ENCODE measurements at regions not wholly inside any gene's neighbourhood (a gene's known extent, or its start where the extent isn't known, plus 50 kb on each side); places are given as distances from the start of the nearest gene placed in this dataset.
"Not testable (repeated sequence)": the region's sequence is repeated elsewhere in the genome, so short reads cannot be mapped to it uniquely, and the experiment has no call there.

DNA sequence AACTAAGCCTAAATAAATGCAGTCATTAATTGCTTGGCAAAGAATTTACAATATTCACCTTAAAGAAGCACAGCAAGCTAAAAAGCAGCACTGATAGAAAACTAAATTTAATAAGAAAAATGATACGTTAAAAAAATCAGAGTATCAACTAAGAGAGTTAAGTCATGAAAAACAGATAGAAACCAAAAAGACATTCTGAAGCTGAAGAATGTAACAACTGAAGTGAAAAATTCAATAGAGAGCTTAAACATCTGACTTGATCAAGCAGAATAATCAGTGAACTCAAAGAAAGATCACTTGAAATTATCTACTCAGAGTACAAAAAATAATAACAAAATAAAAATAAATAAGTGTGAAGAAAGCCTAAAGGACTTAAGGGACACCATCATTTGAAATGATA is 588.0 kb upstream of the HS3ST1 start:
- Histone ChIP-seq H3K4me3 (no peak overlapping the region), H3K27ac (no peak overlapping the region), H3K27me3 (ENCODE audit: insufficient read depth in 3 of 3, low read length in 2 of 3) (no peaks in the 10 kb centered on the region), H3K9me3 (peaks cover 7% of the 10 kb centered on the region), H3K36me3 (ENCODE audit: insufficient read depth in 1 of 2, low read depth in 1 of 2) (no peaks in the 10 kb centered on the region), H3K4me1 (no peaks in the 10 kb centered on the region)
- DNase-seq = no peak
- intact Hi-C loops (cut with DNase I) = no loop called here
- no peak for ATAC-seq
- TF ChIP-seq CTCF (IDR thresholded peaks at IDR 0.05) = no peak
- WGBS, 3 donors = 94 to 96% (median 96%) methylated on average over 1 of the region's 1 CpG

DNA sequence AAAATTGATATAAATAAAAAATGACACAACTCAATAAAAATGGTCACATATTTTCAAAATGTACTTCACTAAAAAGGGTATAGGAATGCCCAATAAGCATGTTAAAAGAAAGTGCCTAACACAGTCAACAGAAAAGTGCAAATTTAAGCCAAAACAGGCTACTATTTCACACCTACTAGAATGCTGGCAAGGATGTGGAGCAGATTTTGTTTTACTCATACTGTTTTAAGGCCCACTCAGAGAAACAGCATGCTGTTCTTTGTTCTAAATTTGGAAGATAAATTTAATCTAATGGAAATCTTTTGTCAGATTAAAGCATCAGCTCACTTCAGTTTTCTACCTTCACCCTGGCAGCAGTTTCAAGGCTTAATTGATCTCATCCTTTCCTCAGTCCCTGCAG is 576.8 kb upstream of the HS3ST1 start:
- Histone ChIP-seq H3K4me1 (no peaks in the 10 kb centered on the region), H3K27me3 (ENCODE audit: insufficient read depth in 3 of 3, low read length in 2 of 3) (no peaks in the 10 kb centered on the region), H3K4me3 (no peak overlapping the region), H3K9me3 (no peaks in the 10 kb centered on the region), H3K36me3 (ENCODE audit: insufficient read depth in 1 of 2, low read depth in 1 of 2) (no peaks in the 10 kb centered on the region), H3K27ac (no peak overlapping the region)
- intact Hi-C loops (cut with DNase I) = no loop called here
- DNase-seq = no peak
- no peak for ATAC-seq
- no peak for TF ChIP-seq CTCF (IDR thresholded peaks at IDR 0.05)

GRCh38 chr4:11996581-11996980 is 567.9 kb upstream of the HS3ST1 start:
- H3K4me1 ChIP-seq; H3K4me3 ChIP-seq; ATAC-seq; DNase-seq; H3K27me3 ChIP-seq (ENCODE audit: insufficient read depth in 3 of 3, low read length in 2 of 3); intact Hi-C loops (cut with DNase I); H3K9me3 ChIP-seq; H3K27ac ChIP-seq; H3K36me3 ChIP-seq (ENCODE audit: insufficient read depth in 1 of 2, low read depth in 1 of 2): not testable (repeated sequence)
- WGBS, 3 donors = 90 to 92% (median 90%) methylated on average over 5 of the region's 5 CpGs

GRCh38 chr4:11976726-11977263 is 548.1 kb upstream of the HS3ST1 start:
- no peak for TF ChIP-seq CTCF (IDR thresholded peaks at IDR 0.05)
- Histone ChIP-seq H3K4me3 (no peak overlapping the region), H3K27ac (no peak overlapping the region), H3K9me3 (no peaks in the 10 kb centered on the region), H3K27me3 (ENCODE audit: insufficient read depth in 3 of 3, low read length in 2 of 3) (no peaks in the 10 kb centered on the region), H3K4me1 (no peaks in the 10 kb centered on the region), H3K36me3 (ENCODE audit: insufficient read depth in 1 of 2, low read depth in 1 of 2) (no peaks in the 10 kb centered on the region)
- ATAC-seq = no peak
- WGBS, 3 donors = 70 to 78% (median 77%) methylated on average over 3 of the region's 3 CpGs
- DNase-seq = no peak
- intact Hi-C loops (cut with DNase I) = no loop called here

GRCh38 chr4:11973270-11973669 is 544.6 kb upstream of the HS3ST1 start:
- Histone ChIP-seq H3K9me3 (no peaks in the 10 kb centered on the region), H3K36me3 (ENCODE audit: insufficient read depth in 1 of 2, low read depth in 1 of 2) (no peaks in the 10 kb centered on the region), H3K27me3 (ENCODE audit: insufficient read depth in 3 of 3, low read length in 2 of 3) (no peaks in the 10 kb centered on the region), H3K4me3 (no peak overlapping the region), H3K4me1 (no peaks in the 10 kb centered on the region), H3K27ac (no peak overlapping the region)
- TF ChIP-seq CTCF (IDR thresholded peaks at IDR 0.05) = no peak
- ATAC-seq = no peak
- intact Hi-C loops (cut with DNase I) = no loop called here
- no peak for DNase-seq
- WGBS, 3 donors = 87 to 92% (median 91%) methylated on average over 2 of the region's 2 CpGs
